Body of pancreas (tissue), 4 donors: ENCODE measurements at regions not wholly inside any gene's neighbourhood (a gene's known extent, or its start where the extent isn't known, plus 50 kb on each side); places are given as distances from the start of the nearest gene placed in this dataset.

Source experiments
- POLR2A ChIP-seq, 3 donors: fragments of 450-650 bp; IDR thresholded peaks; one replicate each; pipeline ENCODE4 v1.6.1; 2016; ENCODE audit warnings: antibody characterized with exemption in 3 of 3, mild to moderate bottlenecking in 2 of 3
- TF ChIP-seq, protein P1 (sequence below), 7 experiments: fragments of 450-650 bp in 4 of 7; fragments of 200-600 bp in 3 of 7; sonication (generic) in 3 of 7; IDR thresholded peaks; one replicate each; pipeline ENCODE4 v1.5.1; 2016 to 2019; ENCODE audit warnings: antibody characterized with exemption in 7 of 7

DNA sequence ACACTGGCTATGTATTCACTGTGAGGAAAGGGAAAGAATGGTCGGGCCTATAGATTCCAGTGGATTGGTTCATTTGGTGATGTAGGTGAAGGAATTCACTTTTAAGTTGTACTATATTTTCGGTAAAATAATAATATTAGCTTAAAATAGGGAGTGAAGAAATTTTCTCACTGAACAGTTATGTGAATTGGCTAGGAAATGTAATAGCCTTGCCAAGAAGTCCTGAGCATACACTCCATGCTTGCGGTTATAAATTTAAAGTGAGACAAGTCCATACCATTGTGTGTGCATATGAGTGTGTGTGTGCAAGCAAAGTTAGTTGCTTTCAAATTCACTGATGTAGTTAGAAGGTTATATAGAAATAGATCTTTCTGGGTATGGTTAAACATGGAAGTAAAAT, 1651.0 kb downstream of the NCAM2 start:
- TF ChIP-seq, protein P1, sequence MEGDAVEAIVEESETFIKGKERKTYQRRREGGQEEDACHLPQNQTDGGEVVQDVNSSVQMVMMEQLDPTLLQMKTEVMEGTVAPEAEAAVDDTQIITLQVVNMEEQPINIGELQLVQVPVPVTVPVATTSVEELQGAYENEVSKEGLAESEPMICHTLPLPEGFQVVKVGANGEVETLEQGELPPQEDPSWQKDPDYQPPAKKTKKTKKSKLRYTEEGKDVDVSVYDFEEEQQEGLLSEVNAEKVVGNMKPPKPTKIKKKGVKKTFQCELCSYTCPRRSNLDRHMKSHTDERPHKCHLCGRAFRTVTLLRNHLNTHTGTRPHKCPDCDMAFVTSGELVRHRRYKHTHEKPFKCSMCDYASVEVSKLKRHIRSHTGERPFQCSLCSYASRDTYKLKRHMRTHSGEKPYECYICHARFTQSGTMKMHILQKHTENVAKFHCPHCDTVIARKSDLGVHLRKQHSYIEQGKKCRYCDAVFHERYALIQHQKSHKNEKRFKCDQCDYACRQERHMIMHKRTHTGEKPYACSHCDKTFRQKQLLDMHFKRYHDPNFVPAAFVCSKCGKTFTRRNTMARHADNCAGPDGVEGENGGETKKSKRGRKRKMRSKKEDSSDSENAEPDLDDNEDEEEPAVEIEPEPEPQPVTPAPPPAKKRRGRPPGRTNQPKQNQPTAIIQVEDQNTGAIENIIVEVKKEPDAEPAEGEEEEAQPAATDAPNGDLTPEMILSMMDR (IDR thresholded peaks at IDR 0.05): no peak
- no peak for TF ChIP-seq POLR2A (IDR thresholded peaks at IDR 0.05)
